GM23338 (cell line): ENCODE measurements at regions not wholly inside any gene's neighbourhood (a gene's known extent, or its start where the extent isn't known, plus 50 kb on each side); places are given as distances from the start of the nearest gene placed in this dataset.

Source experiments
- ATAC-seq: fragments of 200-7000 bp; cut with Tn5 transposase; 3 replicates; pipeline ENCODE4 v1.9.1; 2020
- DNase-seq: peaks from one replicate; pipeline ENCODE4 v3.0.0-alpha.2; 2015; ENCODE audit warnings: low spot score
- H2AFZ ChIP-seq: fragments of 200-600 bp; sonication (generic); 2 replicates; pipeline ENCODE4 v1.8.0; 2016; ENCODE audit warnings: antibody characterized with exemption, mild to moderate bottlenecking, moderate library complexity
- H3F3A ChIP-seq: fragments of 200-600 bp; sonication (generic); replicated peaks from 2 replicates; pipeline ENCODE4 v1.8.0; 2017; ENCODE audit warnings: antibody characterized with exemption, mixed run types, low read depth
- H3K27ac ChIP-seq: fragments of 200-600 bp; sonication (generic); 2 replicates; pipeline ENCODE4 v1.6.1; 2016; ENCODE audit warnings: low read depth
- H3K27me3 ChIP-seq: fragments of 200-600 bp; sonication (generic); 2 replicates; pipeline ENCODE4 v1.8.0; 2016; ENCODE audit warnings: mild to moderate bottlenecking, mixed run types, moderate library complexity; ENCODE audit not compliant: insufficient read depth
- H3K36me3 ChIP-seq: fragments of 200-600 bp; sonication (generic); 2 replicates; pipeline ENCODE4 v1.8.0; 2016; ENCODE audit warnings: mild to moderate bottlenecking; ENCODE audit not compliant: insufficient read depth
- H3K4me1 ChIP-seq: fragments of 200-600 bp; sonication (generic); 2 replicates; pipeline ENCODE4 v1.8.0; 2016; ENCODE audit warnings: mild to moderate bottlenecking, moderate library complexity; ENCODE audit not compliant: insufficient read depth
- H3K4me2 ChIP-seq: fragments of 200-600 bp; sonication (generic); 2 replicates; pipeline ENCODE4 v1.7.1; 2017; ENCODE audit warnings: mixed run types
- H3K4me3 ChIP-seq: fragments of 200-600 bp; sonication (generic); 2 replicates; pipeline ENCODE4 v1.6.1; 2016; ENCODE audit warnings: mixed run types
- H3K79me2 ChIP-seq: fragments of 200-600 bp; sonication (generic); replicated peaks from 2 replicates; pipeline ENCODE4 v1.8.0; 2017; ENCODE audit warnings: mild to moderate bottlenecking; ENCODE audit not compliant: insufficient read depth
- H3K9me2 ChIP-seq: fragments of 200-600 bp; sonication (generic); 2 replicates; pipeline ENCODE4 v1.8.0; 2017; ENCODE audit not compliant: insufficient read depth
- H4K20me1 ChIP-seq: fragments of 200-600 bp; sonication (generic); replicated peaks from 2 replicates; pipeline ENCODE4 v1.8.0; 2017; ENCODE audit warnings: mild to moderate bottlenecking; ENCODE audit not compliant: insufficient read depth
- H3K27ac Mint-ChIP-seq: 2 replicates; pipeline ENCODE4 v1.8.0; 2020; ENCODE audit warnings: inconsistent platforms, mild to moderate bottlenecking, moderate library complexity, mixed read lengths
- H3K27me3 Mint-ChIP-seq: 3 replicates; pipeline ENCODE4 v1.8.0; 2022; ENCODE audit warnings: low read depth, mild to moderate bottlenecking, moderate library complexity, mixed read lengths, inconsistent platforms; ENCODE audit not compliant: insufficient read depth, poor library complexity
- H3K36me3 Mint-ChIP-seq: 3 replicates; pipeline ENCODE4 v1.8.0; 2021; ENCODE audit warnings: low read depth, mild to moderate bottlenecking, inconsistent platforms, moderate library complexity, mixed read lengths
- H3K4me1 Mint-ChIP-seq: 3 replicates; pipeline ENCODE4 v1.8.0; 2020; ENCODE audit warnings: mild to moderate bottlenecking, inconsistent platforms, mixed read lengths
- H3K4me3 Mint-ChIP-seq: 3 replicates; pipeline ENCODE4 v1.8.0; 2021; ENCODE audit warnings: moderate library complexity, mild to moderate bottlenecking, inconsistent platforms, mixed read lengths
- H3K9me3 Mint-ChIP-seq: 3 replicates; pipeline ENCODE4 v1.8.0; 2020; ENCODE audit warnings: moderate library complexity, mild to moderate bottlenecking, inconsistent platforms, mixed read lengths
- CREB1 ChIP-seq: fragments of 250-450 bp; sonication (Bioruptor Pico); IDR thresholded peaks from 2 replicates; pipeline ENCODE4 v1.5.0; 2020; ENCODE audit warnings: low read depth, mild to moderate bottlenecking, moderate library complexity
- ZNF114 ChIP-seq: fragments of 250-450 bp; sonication (Bioruptor Pico); IDR thresholded peaks from 2 replicates; pipeline ENCODE4 v1.5.0; 2020; ENCODE audit warnings: mild to moderate bottlenecking, moderate library complexity
- ZNF331 ChIP-seq: fragments of 250-450 bp; sonication (Bioruptor Pico); IDR thresholded peaks from 2 replicates; pipeline ENCODE4 v1.5.0; 2020; ENCODE audit warnings: low read depth, mild to moderate bottlenecking, moderate library complexity
- TF ChIP-seq, protein P1 (sequence below): IDR thresholded peaks from 2 replicates; pipeline ENCODE4 v1.6.1; 2016; ENCODE audit warnings: antibody characterized with exemption
- TF ChIP-seq, protein P2 (sequence below): fragments of 250-450 bp; sonication (Bioruptor Pico); IDR thresholded peaks from 2 replicates; pipeline ENCODE4 v1.5.0; 2020; ENCODE audit warnings: mild to moderate bottlenecking, moderate library complexity
- TF ChIP-seq, protein P3 (sequence below): IDR thresholded peaks from one replicate; pipeline ENCODE4 v1.6.1; 2018; ENCODE audit warnings: antibody characterized with exemption; ENCODE audit not compliant: unreplicated experiment
- TF ChIP-seq, protein P4 (sequence below), 2 experiments: fragments of 200-600 bp in 1 of 2; sonication (generic) in 1 of 2; conservative IDR thresholded peaks; 2 replicates each; pipeline versions ENCODE4 v1.5.1 to v1.6.1; 2016 to 2017; ENCODE audit warnings: antibody characterized with exemption in 2 of 2, low read depth in 2 of 2, mild to moderate bottlenecking in 2 of 2, moderate library complexity in 1 of 2

DNA sequence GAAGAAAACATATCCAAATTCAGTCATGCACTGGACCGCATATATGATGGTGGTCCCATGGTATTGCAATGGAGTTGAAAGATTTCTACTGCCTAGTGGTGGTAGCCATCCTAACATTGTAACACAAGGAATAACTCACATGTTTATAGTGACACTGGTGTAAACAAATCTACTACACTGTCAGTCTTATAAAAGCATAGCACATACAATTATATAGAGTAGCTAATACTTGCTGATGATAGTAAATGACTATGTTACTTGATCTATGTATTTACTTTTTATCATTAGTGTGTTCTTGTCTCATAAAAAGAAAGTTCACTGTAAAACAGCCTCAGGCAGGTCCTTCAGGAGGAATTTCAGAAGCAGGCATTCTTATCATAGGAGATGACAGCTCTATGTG lies 96.0 kb upstream of the CDIN1 start:
- H3K27ac Mint-ChIP-seq = no peak overlapping the region
- TF ChIP-seq, protein P1, sequence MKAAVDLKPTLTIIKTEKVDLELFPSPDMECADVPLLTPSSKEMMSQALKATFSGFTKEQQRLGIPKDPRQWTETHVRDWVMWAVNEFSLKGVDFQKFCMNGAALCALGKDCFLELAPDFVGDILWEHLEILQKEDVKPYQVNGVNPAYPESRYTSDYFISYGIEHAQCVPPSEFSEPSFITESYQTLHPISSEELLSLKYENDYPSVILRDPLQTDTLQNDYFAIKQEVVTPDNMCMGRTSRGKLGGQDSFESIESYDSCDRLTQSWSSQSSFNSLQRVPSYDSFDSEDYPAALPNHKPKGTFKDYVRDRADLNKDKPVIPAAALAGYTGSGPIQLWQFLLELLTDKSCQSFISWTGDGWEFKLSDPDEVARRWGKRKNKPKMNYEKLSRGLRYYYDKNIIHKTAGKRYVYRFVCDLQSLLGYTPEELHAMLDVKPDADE = no peak
- no peak for TF ChIP-seq CREB1 (CRISPR knock-in tag)
- TF ChIP-seq ZNF331 = no peak
- no peak for TF ChIP-seq ZNF114 (CRISPR knock-in tag)
- no peaks in the 10 kb centered on the region for H3K9me2 ChIP-seq
- H3K4me2 ChIP-seq = no peak overlapping the region
- peaks cover 5% of the 10 kb centered on the region; the same call in 2 of the 3 replicates for H3K9me3 Mint-ChIP-seq
- no peak overlapping the region for H3K27ac ChIP-seq
- H3K36me3 Mint-ChIP-seq = peaks cover 6% of the 10 kb centered on the region; the same call in 1 of the 3 replicates
- H3K4me3 ChIP-seq = no peak overlapping the region
- H4K20me1 ChIP-seq = no peaks in the 10 kb centered on the region
- H2AFZ ChIP-seq = no peak overlapping the region
- H3K4me3 Mint-ChIP-seq = no peak overlapping the region
- H3K4me1 ChIP-seq = peaks cover 3% of the 10 kb centered on the region; the same call in 1 of the 2 replicates
- H3K27me3 Mint-ChIP-seq = peaks cover 2% of the 10 kb centered on the region
- no peaks in the 10 kb centered on the region for H3F3A ChIP-seq
- no peaks in the 10 kb centered on the region for H3K27me3 ChIP-seq
- ATAC-seq (no peak), DNase-seq (no peak)
- no peaks in the 10 kb centered on the region for H3K79me2 ChIP-seq
- H3K36me3 ChIP-seq = no peaks in the 10 kb centered on the region
- H3K4me1 Mint-ChIP-seq = peaks cover 8% of the 10 kb centered on the region

DNA sequence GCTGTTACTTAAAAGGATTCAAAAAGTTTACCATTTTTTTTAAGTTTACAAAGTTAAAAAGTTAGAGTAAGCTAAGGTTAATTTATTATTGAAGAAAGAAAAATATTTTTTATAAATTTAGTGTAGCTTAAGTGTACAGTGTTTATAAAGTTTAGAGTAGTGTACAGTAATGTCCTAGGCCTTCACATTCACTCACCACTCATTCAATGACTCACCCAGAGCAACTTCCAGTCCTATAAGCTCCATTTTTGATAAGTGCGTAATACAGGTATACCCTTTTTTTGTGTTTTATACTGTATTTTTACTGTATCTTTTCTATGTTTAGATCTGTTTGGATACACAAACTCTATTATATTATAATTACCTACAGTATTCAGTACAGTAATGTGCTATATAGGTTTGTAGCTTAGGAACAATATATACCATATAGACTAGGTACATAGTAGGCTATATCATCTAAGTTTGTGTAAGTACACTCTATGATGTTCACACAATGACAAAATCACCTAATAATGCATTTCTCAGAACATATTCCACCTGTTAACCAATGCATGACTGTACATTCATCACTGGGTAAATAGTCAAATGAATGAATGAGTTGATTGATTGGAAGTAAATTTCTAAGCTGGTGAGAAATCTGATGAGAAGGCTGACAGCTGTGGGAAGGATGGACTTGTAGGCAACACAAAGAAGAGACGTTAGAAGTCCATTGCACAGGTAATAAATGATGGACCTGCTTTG lies 95.2 kb upstream of the CDIN1 start:
- DNase-seq (no peak), ATAC-seq (no peak)
- TF ChIP-seq, protein P2, sequence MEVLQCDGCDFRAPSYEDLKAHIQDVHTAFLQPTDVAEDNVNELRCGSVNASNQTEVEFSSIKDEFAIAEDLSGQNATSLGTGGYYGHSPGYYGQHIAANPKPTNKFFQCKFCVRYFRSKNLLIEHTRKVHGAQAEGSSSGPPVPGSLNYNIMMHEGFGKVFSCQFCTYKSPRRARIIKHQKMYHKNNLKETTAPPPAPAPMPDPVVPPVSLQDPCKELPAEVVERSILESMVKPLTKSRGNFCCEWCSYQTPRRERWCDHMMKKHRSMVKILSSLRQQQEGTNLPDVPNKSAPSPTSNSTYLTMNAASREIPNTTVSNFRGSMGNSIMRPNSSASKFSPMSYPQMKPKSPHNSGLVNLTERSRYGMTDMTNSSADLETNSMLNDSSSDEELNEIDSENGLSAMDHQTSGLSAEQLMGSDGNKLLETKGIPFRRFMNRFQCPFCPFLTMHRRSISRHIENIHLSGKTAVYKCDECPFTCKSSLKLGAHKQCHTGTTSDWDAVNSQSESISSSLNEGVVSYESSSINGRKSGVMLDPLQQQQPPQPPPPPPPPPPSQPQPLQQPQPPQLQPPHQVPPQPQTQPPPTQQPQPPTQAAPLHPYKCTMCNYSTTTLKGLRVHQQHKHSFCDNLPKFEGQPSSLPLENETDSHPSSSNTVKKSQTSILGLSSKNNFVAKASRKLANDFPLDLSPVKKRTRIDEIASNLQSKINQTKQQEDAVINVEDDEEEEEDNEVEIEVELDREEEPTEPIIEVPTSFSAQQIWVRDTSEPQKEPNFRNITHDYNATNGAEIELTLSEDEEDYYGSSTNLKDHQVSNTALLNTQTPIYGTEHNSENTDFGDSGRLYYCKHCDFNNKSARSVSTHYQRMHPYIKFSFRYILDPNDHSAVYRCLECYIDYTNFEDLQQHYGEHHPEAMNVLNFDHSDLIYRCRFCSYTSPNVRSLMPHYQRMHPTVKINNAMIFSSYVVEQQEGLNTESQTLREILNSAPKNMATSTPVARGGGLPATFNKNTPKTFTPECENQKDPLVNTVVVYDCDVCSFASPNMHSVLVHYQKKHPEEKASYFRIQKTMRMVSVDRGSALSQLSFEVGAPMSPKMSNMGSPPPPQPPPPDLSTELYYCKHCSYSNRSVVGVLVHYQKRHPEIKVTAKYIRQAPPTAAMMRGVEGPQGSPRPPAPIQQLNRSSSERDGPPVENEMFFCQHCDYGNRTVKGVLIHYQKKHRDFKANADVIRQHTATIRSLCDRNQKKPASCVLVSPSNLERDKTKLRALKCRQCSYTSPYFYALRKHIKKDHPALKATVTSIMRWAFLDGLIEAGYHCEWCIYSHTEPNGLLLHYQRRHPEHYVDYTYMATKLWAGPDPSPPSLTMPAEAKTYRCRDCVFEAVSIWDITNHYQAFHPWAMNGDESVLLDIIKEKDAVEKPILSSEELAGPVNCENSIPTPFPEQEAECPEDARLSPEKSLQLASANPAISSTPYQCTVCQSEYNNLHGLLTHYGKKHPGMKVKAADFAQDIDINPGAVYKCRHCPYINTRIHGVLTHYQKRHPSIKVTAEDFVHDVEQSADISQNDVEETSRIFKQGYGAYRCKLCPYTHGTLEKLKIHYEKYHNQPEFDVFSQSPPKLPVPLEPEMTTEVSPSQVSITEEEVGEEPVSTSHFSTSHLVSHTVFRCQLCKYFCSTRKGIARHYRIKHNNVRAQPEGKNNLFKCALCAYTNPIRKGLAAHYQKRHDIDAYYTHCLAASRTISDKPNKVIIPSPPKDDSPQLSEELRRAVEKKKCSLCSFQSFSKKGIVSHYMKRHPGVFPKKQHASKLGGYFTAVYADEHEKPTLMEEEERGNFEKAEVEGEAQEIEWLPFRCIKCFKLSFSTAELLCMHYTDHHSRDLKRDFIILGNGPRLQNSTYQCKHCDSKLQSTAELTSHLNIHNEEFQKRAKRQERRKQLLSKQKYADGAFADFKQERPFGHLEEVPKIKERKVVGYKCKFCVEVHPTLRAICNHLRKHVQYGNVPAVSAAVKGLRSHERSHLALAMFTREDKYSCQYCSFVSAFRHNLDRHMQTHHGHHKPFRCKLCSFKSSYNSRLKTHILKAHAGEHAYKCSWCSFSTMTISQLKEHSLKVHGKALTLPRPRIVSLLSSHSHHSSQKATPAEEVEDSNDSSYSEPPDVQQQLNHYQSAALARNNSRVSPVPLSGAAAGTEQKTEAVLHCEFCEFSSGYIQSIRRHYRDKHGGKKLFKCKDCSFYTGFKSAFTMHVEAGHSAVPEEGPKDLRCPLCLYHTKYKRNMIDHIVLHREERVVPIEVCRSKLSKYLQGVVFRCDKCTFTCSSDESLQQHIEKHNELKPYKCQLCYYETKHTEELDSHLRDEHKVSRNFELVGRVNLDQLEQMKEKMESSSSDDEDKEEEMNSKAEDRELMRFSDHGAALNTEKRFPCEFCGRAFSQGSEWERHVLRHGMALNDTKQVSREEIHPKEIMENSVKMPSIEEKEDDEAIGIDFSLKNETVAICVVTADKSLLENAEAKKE (CRISPR knock-in tag) = no peak
- TF ChIP-seq, protein P3, sequence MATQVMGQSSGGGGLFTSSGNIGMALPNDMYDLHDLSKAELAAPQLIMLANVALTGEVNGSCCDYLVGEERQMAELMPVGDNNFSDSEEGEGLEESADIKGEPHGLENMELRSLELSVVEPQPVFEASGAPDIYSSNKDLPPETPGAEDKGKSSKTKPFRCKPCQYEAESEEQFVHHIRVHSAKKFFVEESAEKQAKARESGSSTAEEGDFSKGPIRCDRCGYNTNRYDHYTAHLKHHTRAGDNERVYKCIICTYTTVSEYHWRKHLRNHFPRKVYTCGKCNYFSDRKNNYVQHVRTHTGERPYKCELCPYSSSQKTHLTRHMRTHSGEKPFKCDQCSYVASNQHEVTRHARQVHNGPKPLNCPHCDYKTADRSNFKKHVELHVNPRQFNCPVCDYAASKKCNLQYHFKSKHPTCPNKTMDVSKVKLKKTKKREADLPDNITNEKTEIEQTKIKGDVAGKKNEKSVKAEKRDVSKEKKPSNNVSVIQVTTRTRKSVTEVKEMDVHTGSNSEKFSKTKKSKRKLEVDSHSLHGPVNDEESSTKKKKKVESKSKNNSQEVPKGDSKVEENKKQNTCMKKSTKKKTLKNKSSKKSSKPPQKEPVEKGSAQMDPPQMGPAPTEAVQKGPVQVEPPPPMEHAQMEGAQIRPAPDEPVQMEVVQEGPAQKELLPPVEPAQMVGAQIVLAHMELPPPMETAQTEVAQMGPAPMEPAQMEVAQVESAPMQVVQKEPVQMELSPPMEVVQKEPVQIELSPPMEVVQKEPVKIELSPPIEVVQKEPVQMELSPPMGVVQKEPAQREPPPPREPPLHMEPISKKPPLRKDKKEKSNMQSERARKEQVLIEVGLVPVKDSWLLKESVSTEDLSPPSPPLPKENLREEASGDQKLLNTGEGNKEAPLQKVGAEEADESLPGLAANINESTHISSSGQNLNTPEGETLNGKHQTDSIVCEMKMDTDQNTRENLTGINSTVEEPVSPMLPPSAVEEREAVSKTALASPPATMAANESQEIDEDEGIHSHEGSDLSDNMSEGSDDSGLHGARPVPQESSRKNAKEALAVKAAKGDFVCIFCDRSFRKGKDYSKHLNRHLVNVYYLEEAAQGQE = no peak
- TF ChIP-seq ZNF331 = no peak
- TF ChIP-seq, protein P4, sequence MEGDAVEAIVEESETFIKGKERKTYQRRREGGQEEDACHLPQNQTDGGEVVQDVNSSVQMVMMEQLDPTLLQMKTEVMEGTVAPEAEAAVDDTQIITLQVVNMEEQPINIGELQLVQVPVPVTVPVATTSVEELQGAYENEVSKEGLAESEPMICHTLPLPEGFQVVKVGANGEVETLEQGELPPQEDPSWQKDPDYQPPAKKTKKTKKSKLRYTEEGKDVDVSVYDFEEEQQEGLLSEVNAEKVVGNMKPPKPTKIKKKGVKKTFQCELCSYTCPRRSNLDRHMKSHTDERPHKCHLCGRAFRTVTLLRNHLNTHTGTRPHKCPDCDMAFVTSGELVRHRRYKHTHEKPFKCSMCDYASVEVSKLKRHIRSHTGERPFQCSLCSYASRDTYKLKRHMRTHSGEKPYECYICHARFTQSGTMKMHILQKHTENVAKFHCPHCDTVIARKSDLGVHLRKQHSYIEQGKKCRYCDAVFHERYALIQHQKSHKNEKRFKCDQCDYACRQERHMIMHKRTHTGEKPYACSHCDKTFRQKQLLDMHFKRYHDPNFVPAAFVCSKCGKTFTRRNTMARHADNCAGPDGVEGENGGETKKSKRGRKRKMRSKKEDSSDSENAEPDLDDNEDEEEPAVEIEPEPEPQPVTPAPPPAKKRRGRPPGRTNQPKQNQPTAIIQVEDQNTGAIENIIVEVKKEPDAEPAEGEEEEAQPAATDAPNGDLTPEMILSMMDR (conservative IDR thresholded peaks at IDR 0.05; ENCODE audit: low read depth in 2 of 2) = no peak

More for the DNA sequence above, 95.2 kb upstream of the CDIN1 start:
- Histone ChIP-seq H3K27me3 (no peaks in the 10 kb centered on the region), H3K9me2 (no peaks in the 10 kb centered on the region), H4K20me1 (no peaks in the 10 kb centered on the region), H3K79me2 (no peaks in the 10 kb centered on the region), H3K4me2 (no peak overlapping the region), H3K27ac (no peak overlapping the region), H3K4me1 (peaks cover 3% of the 10 kb centered on the region; the same call in 1 of the 2 replicates), H3F3A (no peaks in the 10 kb centered on the region), H2AFZ (no peak overlapping the region), H3K4me3 (no peak overlapping the region), H3K36me3 (no peaks in the 10 kb centered on the region)
- Mint-ChIP-seq H3K9me3 (peaks cover 5% of the 10 kb centered on the region; the same call in 2 of the 3 replicates), H3K36me3 (peaks cover 6% of the 10 kb centered on the region; the same call in 1 of the 3 replicates), H3K27ac (no peak overlapping the region), H3K4me3 (no peak overlapping the region), H3K4me1 (peaks cover 5% of the 10 kb centered on the region), H3K27me3 (peaks cover 2% of the 10 kb centered on the region)
